Large intestine (tissue), 3 donors: ENCODE measurements at regions not wholly inside any gene's neighbourhood (a gene's known extent, or its start where the extent isn't known, plus 50 kb on each side); places are given as distances from the start of the nearest gene placed in this dataset.

Experiments
- DNase-seq, 2 donors: peaks; one replicate each; pipeline versions ENCODE4 v3.0.0 to v3.0.0-alpha.2; 2013
- H3K27ac ChIP-seq: one replicate; pipeline ENCODE4 v1.5.1; 2013; ENCODE audit warnings: low read length
- H3K27me3 ChIP-seq: 2 replicates; pipeline ENCODE4 v1.6.1; 2013; ENCODE audit warnings: low read length; ENCODE audit not compliant: control insufficient read depth, insufficient read depth
- H3K36me3 ChIP-seq: 2 replicates; pipeline ENCODE4 v1.6.1; 2013; ENCODE audit warnings: low read length; ENCODE audit not compliant: control insufficient read depth, insufficient read depth
- H3K4me1 ChIP-seq: one replicate; pipeline ENCODE4 v1.6.1; 2013; ENCODE audit warnings: low read length; ENCODE audit not compliant: control insufficient read depth, insufficient read depth
- H3K4me3 ChIP-seq: one replicate; pipeline ENCODE4 v1.5.1; 2013; ENCODE audit warnings: low read length
- H3K9me3 ChIP-seq: one replicate; pipeline ENCODE4 v1.6.1; 2013; ENCODE audit warnings: mild to moderate bottlenecking, low read depth, low read length, moderate library complexity; ENCODE audit not compliant: control insufficient read depth
- WGBS: methylation state at CpG from one replicate; pipeline ENCODE4 v1.1.5; 2013; ENCODE audit warnings: low lambda C conversion rate; ENCODE audit not compliant: insufficient coverage; 5-methylcytosine and 5-hydroxymethylcytosine counted together

GRCh38 chrX:9260603-9261002 lies 204.3 kb upstream of the TBL1X start:
- Histone ChIP-seq H3K36me3 (no peaks in the 10 kb centered on the region), H3K4me1 (no peaks in the 10 kb centered on the region), H3K27me3 (no peaks in the 10 kb centered on the region), H3K27ac (no peak overlapping the region), H3K9me3 (no peaks in the 10 kb centered on the region), H3K4me3 (no peak overlapping the region)
- DNase-seq, result no peak
- no CpG with 5 or more reads among the region's 1 CpG for WGBS

DNA sequence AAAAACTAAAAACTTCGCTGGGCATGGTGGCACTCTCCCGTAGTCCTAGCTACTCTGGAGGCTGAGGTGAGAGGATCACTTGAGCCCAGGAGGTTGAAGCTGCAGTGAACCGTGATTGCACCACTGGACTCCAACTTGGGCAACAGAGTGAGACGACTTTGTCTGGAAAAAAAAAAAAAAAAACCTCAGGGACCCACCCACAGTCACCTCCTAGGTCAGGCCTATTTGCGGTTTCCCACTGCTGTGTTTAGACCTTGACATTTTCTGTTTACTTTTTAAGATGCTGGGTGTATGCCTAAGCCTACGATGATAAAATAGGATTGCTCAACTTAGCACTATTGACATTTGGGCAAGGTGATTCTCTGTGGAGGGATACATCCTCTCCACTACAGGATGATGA lies 197.4 kb upstream of the TBL1X start:
- WGBS, result no CpG with 5 or more reads among the region's 6 CpGs
- no peaks in the 10 kb centered on the region for H3K27me3 ChIP-seq
- DNase-seq, result peak in 1 of 2 donors; percentile 14

GRCh38 chrX:9269134-9269533 lies 195.7 kb upstream of the TBL1X start:
- peak; percentile 43 to 64 for DNase-seq
- H3K4me3 ChIP-seq, result no peak overlapping the region
- H3K36me3 ChIP-seq, result no peaks in the 10 kb centered on the region
- no peak overlapping the region for H3K27ac ChIP-seq
- no peaks in the 10 kb centered on the region for H3K4me1 ChIP-seq
- H3K27me3 ChIP-seq, result no peaks in the 10 kb centered on the region
- WGBS, result no CpG with 5 or more reads among the region's 4 CpGs
- no peaks in the 10 kb centered on the region for H3K9me3 ChIP-seq

More for the DNA sequence above, 197.4 kb upstream of the TBL1X start:
- Histone ChIP-seq H3K4me3 (no peak overlapping the region), H3K36me3 (no peaks in the 10 kb centered on the region), H3K9me3 (no peaks in the 10 kb centered on the region), H3K4me1 (no peaks in the 10 kb centered on the region), H3K27ac (no peak overlapping the region)

GRCh38 chrX:9271789-9272525 lies 192.9 kb upstream of the TBL1X start:
- Histone ChIP-seq H3K4me1 (no peaks in the 10 kb centered on the region), H3K9me3 (no peaks in the 10 kb centered on the region), H3K36me3 (no peaks in the 10 kb centered on the region), H3K27ac (no peak overlapping the region), H3K4me3 (no peak overlapping the region), H3K27me3 (no peaks in the 10 kb centered on the region)
- WGBS, result no CpG with 5 or more reads among the region's 13 CpGs
- DNase-seq, result no peak

- no peaks in the 10 kb centered on the region for H3K4me1 ChIP-seq
- no peaks in the 10 kb centered on the region for H3K36me3 ChIP-seq
- no peak overlapping the region for H3K27ac ChIP-seq
- H3K27me3 ChIP-seq, result no peaks in the 10 kb centered on the region
- H3K9me3 ChIP-seq, result no peaks in the 10 kb centered on the region
- no peak overlapping the region for H3K4me3 ChIP-seq
- WGBS, result 100% methylated on average over 1 of the region's 1 CpG
- no peak for DNase-seq
Measured at GRCh38 chrX:9273744-9274143, 191.1 kb upstream of the TBL1X start.

DNA sequence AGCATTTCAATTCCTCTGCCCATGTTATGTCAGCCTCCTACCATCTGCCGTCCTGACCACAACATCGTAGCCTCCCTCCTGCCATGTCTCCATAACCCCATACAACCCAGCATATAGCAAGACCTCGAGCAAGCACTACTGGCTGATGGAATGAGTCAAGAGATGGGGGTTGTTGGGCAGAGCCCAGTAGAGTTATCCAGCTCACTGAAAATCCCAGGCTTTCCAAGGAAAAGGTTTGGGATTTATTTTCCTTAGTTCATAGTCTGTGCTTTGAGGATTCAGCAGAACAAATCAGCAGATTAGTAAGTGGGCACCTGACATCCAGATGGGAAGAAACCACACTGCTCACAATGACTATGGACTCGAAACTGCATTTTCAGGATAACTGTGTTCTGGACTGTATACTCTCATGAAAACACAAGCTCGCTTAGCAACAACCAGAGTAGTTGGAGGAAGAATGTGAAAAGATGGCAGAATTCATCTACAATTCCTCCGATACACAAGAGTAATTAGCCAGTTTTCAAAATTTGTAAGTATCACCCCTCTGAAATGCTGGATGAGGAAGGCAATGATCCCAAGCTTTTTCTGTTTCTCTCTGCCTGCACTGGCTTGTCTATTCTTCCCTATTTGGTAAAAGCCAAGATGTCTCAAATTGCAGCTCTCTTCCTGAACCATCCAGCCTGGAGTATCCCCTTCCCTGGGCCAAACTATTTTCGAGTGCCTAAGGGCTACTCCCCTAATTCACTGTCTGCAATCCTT lies 186.2 kb upstream of the TBL1X start:
- peak in 1 of 2 donors; percentile 2 for DNase-seq
- Histone ChIP-seq H3K9me3 (no peaks in the 10 kb centered on the region), H3K4me1 (no peaks in the 10 kb centered on the region), H3K36me3 (no peaks in the 10 kb centered on the region), H3K4me3 (no peak overlapping the region), H3K27me3 (no peaks in the 10 kb centered on the region), H3K27ac (peak overlapping the region; percentile 38)
- no CpG with 5 or more reads among the region's 7 CpGs for WGBS

DNA sequence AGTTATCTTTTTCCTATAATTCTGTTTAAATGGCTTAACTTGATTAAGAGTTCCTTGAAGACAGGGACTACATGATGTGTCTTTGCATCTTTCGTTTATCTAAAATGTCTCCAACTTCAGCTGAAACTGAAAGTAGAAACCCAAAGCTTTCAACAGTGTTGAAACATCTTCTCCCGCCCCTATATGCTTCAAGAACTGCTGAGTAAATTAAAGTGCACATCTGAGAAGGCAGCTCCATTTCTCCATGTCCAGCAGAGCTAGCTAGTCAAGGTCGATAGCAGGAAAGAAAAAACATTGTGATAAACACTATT lies 185.7 kb upstream of the TBL1X start:
- H3K36me3 ChIP-seq, result no peaks in the 10 kb centered on the region
- WGBS, result no CpG with 5 or more reads among the region's 3 CpGs
- no peaks in the 10 kb centered on the region for H3K9me3 ChIP-seq
- H3K4me3 ChIP-seq, result no peak overlapping the region
- H3K27ac ChIP-seq, result peak overlapping the region; percentile 38
- DNase-seq, result peak in 1 of 2 donors; percentile 6
- H3K4me1 ChIP-seq, result no peaks in the 10 kb centered on the region
- no peaks in the 10 kb centered on the region for H3K27me3 ChIP-seq

DNA sequence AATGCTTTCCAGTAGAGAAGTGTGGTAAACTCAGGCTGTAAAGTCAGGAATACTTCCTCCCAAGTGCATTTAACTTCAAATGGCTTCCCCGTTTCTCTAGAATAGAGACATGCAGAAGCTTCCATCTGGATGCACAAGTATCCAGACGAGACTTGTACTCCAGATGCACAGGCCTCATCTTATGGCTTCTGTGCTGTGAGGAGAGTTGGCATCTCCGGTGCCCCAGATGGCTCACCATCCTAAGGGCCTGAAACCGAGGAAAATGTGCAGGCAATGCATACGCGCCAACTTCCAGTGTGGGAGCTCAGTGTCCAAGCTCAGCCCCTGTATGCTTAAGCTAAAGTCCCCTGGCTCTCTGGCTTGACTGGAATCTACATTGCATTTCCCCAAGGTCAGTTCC lies 184.0 kb upstream of the TBL1X start:
- Histone ChIP-seq H3K9me3 (no peaks in the 10 kb centered on the region), H3K27me3 (no peaks in the 10 kb centered on the region), H3K4me1 (no peaks in the 10 kb centered on the region), H3K27ac (no peak overlapping the region), H3K36me3 (no peaks in the 10 kb centered on the region), H3K4me3 (no peak overlapping the region)
- WGBS, result no CpG with 5 or more reads among the region's 6 CpGs
- no peak for DNase-seq

GRCh38 chrX:9282325-9282724 lies 182.5 kb upstream of the TBL1X start:
- Histone ChIP-seq H3K4me3 (no peak overlapping the region), H3K9me3 (no peaks in the 10 kb centered on the region), H3K27ac (no peak overlapping the region), H3K27me3 (no peaks in the 10 kb centered on the region), H3K4me1 (no peaks in the 10 kb centered on the region), H3K36me3 (no peaks in the 10 kb centered on the region)
- DNase-seq, result no peak
- no CpG with 5 or more reads among the region's 2 CpGs for WGBS

DNA sequence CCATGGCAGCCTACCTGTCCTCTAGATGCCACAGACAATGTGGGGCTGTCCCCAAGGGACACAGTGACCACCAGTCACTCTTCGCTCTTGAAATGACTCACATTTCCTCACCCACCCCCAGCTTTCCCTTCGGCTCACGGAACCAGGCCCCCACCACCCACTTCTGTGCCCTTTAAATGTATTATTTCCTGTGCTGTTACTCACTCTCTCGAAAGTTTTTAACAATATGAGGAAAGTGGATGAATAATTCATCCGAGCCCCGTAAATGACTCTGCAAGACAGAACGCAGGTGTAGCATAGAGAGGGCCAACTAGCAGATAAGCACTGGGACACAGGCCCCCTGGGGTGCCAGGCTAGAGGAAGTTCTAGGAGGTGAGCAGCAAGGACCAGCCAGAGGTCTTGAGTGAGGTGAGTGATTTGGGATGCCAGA lies 179.5 kb upstream of the TBL1X start:
- WGBS, result no CpG with 5 or more reads among the region's 7 CpGs
- no peak overlapping the region for H3K4me3 ChIP-seq
- H3K27me3 ChIP-seq, result no peaks in the 10 kb centered on the region
- DNase-seq, result no peak
- H3K27ac ChIP-seq, result no peak overlapping the region
- no peaks in the 10 kb centered on the region for H3K9me3 ChIP-seq
- H3K36me3 ChIP-seq, result no peaks in the 10 kb centered on the region
- no peaks in the 10 kb centered on the region for H3K4me1 ChIP-seq

DNA sequence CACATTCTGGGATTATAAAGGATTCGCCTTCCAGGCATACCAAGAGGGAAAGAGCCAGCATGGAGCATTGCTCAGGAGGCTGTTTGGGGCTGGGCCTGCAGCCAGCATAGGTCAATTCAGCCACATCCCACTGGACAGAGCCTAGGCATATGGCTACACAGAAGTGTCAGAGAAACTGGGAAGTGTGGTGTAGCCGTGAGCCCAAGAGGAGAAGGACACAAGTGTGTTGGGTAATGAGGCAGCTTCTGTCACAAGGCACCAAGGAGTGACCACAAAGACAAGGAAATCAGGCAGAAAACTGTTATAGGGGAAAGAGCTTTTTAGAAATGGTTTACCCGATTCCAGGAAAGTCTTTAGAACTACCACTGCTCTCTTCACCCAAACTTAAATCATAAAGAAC lies 178.6 kb upstream of the TBL1X start:
- 60% methylated on average over 1 of the region's 3 CpGs for WGBS
- Histone ChIP-seq H3K27me3 (no peaks in the 10 kb centered on the region), H3K4me3 (no peak overlapping the region), H3K36me3 (no peaks in the 10 kb centered on the region), H3K9me3 (no peaks in the 10 kb centered on the region), H3K4me1 (no peaks in the 10 kb centered on the region), H3K27ac (no peak overlapping the region)
- DNase-seq, result no peak
